HG02970 (cell line): ENCODE measurements at regions not wholly inside any gene's neighbourhood (a gene's known extent, or its start where the extent isn't known, plus 50 kb on each side); places are given as distances from the start of the nearest gene placed in this dataset.

ENCODE experiments used
- ATAC-seq: cut with Tn5 transposase; IDR thresholded peaks from one replicate; pipeline ENCODE4 v1.9.1; 2021; ENCODE audit warnings: mild to moderate bottlenecking, moderate library complexity, moderate number of reproducible peaks; ENCODE audit not compliant: unreplicated experiment, low FRiP score

DNA sequence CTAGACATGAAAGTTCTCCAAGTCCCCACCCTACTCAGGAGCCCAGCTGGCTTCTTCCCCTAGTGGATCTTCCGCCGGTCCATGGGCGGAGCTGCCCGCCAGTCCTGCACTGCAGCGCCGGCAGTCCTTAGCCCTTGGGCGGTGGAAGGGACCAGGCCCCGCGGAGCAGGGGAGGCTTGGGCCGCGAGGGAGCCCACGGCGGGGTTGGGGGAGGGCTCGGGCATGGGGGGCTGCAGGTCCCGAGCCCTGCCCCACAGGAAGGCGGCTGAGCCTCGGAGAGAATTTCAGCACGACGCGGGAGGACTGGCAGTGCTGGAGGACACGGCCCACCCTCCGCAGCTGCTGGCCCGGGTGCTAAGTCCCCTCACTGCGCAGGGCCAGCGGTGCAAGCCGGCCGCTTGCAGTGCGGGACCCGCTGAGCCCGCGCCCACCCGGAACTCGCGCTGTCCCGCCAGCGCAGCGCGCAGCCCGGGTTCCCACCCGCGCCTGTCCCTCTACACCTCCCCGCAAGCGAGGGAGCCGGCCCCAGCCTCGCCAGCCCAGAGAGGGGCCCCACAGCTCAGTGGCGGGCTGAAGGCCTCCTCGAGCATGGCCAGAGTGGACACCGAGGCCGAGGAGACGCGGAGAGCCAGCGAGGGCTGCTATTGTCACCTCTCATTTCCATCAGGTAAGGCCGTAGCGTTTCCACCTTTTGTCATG, 1398.6 kb downstream of the MRPL39 start:
- no peak for ATAC-seq

GRCh38 chr21:24205319-24205718, 1402.0 kb downstream of the MRPL39 start:
- ATAC-seq: no peak

DNA sequence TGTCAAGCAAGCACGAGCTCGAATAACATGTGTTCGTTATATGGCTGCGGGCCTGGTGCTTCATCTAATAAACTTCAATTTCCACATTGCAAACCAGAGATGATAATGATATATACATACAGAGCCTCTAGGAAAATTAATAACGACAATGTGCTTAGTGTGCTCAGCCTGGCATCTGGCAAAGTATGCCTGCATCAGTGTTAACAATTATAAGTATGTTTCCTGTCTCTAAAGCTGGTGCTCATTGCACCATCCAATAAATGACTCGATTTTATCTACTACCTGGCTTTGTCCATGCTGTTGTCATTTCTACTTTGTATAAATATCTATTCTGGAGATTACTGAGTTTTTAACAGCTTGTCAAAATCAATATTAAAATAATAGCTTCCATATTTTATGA, 1402.6 kb downstream of the MRPL39 start:
- ATAC-seq: no peak

- no peak for ATAC-seq
These were observed 1407.2 kb downstream of the MRPL39 start for GRCh38 chr21:24200052-24200451.

GRCh38 chr21:24197923-24198322, 1409.4 kb downstream of the MRPL39 start:
- ATAC-seq: no peak

DNA sequence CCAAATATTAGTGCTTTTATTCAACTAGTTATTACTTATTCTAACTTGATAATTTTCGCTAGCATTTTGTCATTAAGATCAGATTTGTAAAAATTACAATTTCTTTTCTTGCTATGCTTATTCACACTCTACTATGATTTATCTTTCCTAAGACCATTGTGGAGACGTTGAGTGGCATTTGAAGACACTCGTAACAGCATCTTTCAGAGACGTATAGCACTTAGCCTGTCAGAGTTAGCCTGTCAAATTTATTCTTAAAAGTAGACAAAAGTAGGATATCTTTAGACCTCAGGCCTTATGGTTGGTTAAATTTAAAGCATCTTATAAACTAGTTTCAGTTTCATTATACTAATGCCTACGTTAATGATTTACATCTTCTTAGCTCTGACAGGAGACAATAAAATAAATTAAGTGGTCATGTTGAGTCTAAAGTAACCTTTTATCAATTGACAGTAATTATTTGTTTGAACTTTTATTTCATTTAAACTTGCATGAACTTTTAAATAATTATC, 1410.1 kb downstream of the MRPL39 start:
- ATAC-seq: peak; percentile 69

DNA sequence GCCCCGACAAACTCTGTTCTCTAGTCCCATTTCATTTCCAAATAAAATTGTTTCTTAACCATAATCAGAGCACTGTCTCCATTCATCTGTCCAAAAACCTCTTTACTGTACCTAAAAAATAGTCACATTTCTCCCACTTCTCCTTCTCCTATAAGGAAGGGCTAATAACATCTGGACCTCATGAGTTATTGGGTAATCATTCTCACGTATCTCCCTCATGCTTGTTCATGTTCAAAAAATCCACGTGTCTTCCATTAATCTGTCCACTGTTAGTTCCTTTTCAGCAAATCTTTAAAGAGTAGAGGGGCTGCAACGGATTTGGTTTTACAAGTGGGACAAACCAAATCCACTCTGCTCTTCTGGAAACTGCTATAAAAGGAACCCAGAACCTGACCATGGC, 1418.8 kb downstream of the MRPL39 start:
- ATAC-seq: no peak

- ATAC-seq: no peak
These were observed 1424.2 kb downstream of the MRPL39 start for GRCh38 chr21:24183077-24183476.

- ATAC-seq: no peak
These were observed 1428.2 kb downstream of the MRPL39 start for GRCh38 chr21:24179110-24179509.

GRCh38 chr21:24175106-24175505, 1432.2 kb downstream of the MRPL39 start:
- ATAC-seq: no peak

- ATAC-seq: no peak
These were observed 1435.5 kb downstream of the MRPL39 start for GRCh38 chr21:24171736-24172135.

DNA sequence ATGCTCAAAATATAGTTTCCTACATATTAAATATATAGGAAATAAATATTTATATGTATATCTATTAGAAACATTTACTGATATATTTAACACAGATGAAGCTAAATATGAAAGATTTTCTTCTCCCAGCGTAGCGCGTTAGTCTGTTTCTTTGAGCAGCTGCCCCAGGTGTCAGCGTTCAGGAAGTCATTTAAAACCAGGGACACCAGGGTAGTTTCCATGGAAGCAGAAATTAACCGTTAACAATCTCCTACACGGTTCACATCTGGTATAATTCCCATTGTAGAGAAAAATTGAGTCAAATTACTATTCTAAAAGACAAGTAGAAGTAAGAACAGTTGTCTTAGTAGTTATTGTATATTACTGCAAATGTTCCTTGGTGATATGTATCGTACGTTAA, 1443.7 kb downstream of the MRPL39 start:
- no peak for ATAC-seq

DNA sequence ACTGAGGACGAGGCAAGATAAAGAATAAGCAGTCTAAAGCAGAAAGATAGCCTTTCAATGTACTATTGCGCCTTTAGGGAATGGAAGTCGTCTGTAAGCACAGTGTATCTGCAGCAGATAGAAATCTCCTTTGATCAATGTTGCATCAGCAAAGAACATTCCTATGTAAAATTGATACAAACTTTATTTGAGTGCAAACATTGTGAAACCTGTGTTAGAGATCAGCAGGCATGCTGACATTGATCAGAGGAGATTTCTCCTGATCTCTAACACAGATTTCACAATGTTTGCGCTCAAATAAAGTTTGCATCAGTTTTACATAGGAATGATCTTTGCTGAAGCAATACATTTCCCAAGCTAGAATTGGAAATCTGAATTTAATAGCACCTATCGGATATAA, 1446.8 kb downstream of the MRPL39 start:
- no peak for ATAC-seq

GRCh38 chr21:24153137-24153536, 1454.1 kb downstream of the MRPL39 start:
- ATAC-seq: no peak

DNA sequence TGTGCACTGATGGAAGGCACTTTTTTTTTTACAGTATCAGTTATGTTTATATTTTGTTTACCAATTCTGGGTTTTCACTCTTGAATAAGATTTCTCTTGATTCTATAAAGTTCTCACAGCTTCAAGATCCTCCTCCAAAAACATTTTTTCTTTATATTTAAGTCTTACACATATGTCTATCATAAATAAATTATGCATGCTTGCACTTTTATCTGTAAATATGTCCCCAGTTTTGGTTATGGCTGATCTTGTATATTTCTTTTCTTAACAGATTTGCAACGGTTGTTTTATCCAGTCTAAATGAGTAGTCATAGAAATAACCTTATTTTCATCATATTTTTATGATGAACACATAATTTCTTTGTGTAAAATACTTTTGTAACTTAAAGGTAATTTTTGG, 1456.5 kb downstream of the MRPL39 start:
- no peak for ATAC-seq

- no peak for ATAC-seq
These were observed 1458.8 kb downstream of the MRPL39 start for GRCh38 chr21:24148461-24148860.

- ATAC-seq: no peak
These were observed 1459.6 kb downstream of the MRPL39 start for GRCh38 chr21:24147674-24148073.

GRCh38 chr21:24131056-24131455, 1476.2 kb downstream of the MRPL39 start:
- ATAC-seq: no peak

GRCh38 chr21:24127651-24128050, 1479.6 kb downstream of the MRPL39 start:
- ATAC-seq: no peak

GRCh38 chr21:24123785-24124184, 1483.5 kb downstream of the MRPL39 start:
- no peak for ATAC-seq

DNA sequence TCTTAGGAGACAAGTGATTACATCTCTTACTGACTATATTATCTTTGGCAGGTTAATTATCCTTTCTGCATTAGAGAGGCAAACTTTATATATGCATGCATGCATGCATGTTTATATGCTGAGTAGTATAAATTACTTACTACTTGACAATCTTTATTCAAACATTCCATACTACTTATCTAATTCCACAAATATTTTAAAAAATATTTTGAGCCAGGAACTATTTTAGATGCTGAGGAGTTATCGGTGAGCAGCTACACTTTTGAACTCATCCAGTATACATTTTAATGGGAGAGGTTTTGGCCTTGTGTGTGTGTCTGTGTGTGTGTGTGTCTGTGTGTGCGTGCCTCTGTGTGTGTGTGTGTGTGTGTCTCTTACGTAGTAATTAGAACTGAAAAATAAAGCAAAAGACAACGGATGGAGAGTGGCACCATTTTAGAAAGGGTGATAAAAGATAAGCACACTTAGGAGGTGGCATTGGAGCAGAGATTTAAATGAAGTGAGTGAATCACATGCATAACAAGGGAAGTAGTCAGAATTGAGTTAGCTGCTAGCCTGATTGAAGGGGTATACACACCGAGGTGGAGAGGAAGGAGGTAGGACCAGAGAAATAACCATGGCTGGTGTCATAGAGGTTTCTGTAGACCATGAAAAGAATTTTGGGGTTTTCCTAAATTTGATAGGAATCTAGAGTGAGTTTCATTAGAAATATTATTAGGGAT, 1488.4 kb downstream of the MRPL39 start:
- no peak for ATAC-seq

GRCh38 chr21:24115141-24115540, 1492.1 kb downstream of the MRPL39 start:
- no peak for ATAC-seq
